H54 (cell line): ENCODE measurements at regions not wholly inside any gene's neighbourhood (a gene's known extent, or its start where the extent isn't known, plus 50 kb on each side); places are given as distances from the start of the nearest gene placed in this dataset.

Experiments
- DNase-seq: peaks from one replicate; pipeline ENCODE4 v3.0.0; 2011; ENCODE audit warnings: low spot score, mixed read lengths; ENCODE audit not compliant: insufficient read length
- FAIRE-seq: peaks from 3 replicates; lab custom pipeline; 2011; peaks lifted over from hg19 to GRCh38; lab: Jason Lieb, UNC
- POLR2A ChIP-seq: IDR thresholded peaks from 2 replicates; pipeline ENCODE4 v1.6.1; 2011; ENCODE audit warnings: low read depth, mild to moderate bottlenecking, low read length

- no peak for TF ChIP-seq POLR2A
- DNase-seq: no peak
- no peak for FAIRE-seq
Observed at GRCh38 chr10:61846370-61847031, 55.0 kb upstream of the ARID5B start.

- no peak for FAIRE-seq
- TF ChIP-seq POLR2A: no peak
- DNase-seq: no peak
Observed at GRCh38 chr10:61847087-61847486, 54.4 kb upstream of the ARID5B start.

GRCh38 chr10:61847640-61848039, 53.9 kb upstream of the ARID5B start:
- no peak for DNase-seq
- FAIRE-seq: no peak
- TF ChIP-seq POLR2A: no peak

- TF ChIP-seq POLR2A: no peak
- FAIRE-seq: no peak
- DNase-seq: no peak
Observed at GRCh38 chr10:61850376-61850775, 51.1 kb upstream of the ARID5B start.
